ENCODE measurements at regions not wholly inside any gene's neighbourhood (a gene's known extent, or its start where the extent isn't known, plus 50 kb on each side); places are given as distances from the start of the nearest gene placed in this dataset.

DNA sequence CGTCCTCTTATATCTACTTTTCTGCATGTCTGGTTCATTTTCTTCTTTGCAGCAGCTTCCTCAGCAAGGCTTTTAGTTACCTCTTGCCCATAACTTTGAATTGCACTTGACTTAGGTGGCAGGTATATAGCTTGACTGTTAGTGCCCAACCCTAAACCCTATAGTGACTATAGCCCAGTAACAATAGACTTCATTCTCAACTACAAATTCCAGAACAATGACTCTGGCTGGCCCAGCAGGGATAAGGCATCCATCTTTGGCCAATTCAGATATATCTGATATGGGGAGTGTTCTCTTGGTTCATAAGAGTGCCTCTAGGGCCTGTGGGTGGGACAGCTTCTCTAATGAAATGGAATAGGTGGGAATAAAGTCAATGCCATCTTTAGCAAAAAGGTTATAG lies 246.2 kb downstream of the DMRT2 start:
- Histone ChIP-seq H3K27ac (ENCODE audit: low read depth, low read length) (no peak overlapping the region), H3K4me2 (ENCODE audit: low read depth, low read length, poor library complexity, severe bottlenecking) (no peak overlapping the region), H3K27me3 (ENCODE audit: low read length) (no peaks in the 10 kb centered on the region), H3F3A (ENCODE audit: insufficient read depth) (no peaks in the 10 kb centered on the region), H3K36me3 (ENCODE audit: low read length) (no peaks in the 10 kb centered on the region), H4K20me1 (ENCODE audit: low read depth, low read length) (no peaks in the 10 kb centered on the region), H3K9ac (ENCODE audit: low read length) (no peak overlapping the region), H3K9me2 (replicated peaks; ENCODE audit: insufficient read depth, low read length) (no peaks in the 10 kb centered on the region), H2AFZ (ENCODE audit: low read depth, low read length, severe bottlenecking) (no peak overlapping the region), H3K9me3 (ENCODE audit: insufficient read depth, low read length) (no peaks in the 10 kb centered on the region), H3K4me3 (ENCODE audit: insufficient read depth, low read length, poor library complexity, severe bottlenecking) (no peak overlapping the region), H3K79me2 (ENCODE audit: insufficient read depth, low read length) (no peaks in the 10 kb centered on the region)
- TF ChIP-seq, protein P1, sequence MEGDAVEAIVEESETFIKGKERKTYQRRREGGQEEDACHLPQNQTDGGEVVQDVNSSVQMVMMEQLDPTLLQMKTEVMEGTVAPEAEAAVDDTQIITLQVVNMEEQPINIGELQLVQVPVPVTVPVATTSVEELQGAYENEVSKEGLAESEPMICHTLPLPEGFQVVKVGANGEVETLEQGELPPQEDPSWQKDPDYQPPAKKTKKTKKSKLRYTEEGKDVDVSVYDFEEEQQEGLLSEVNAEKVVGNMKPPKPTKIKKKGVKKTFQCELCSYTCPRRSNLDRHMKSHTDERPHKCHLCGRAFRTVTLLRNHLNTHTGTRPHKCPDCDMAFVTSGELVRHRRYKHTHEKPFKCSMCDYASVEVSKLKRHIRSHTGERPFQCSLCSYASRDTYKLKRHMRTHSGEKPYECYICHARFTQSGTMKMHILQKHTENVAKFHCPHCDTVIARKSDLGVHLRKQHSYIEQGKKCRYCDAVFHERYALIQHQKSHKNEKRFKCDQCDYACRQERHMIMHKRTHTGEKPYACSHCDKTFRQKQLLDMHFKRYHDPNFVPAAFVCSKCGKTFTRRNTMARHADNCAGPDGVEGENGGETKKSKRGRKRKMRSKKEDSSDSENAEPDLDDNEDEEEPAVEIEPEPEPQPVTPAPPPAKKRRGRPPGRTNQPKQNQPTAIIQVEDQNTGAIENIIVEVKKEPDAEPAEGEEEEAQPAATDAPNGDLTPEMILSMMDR (IDR thresholded peaks at IDR 0.05; ENCODE audit: insufficient read depth, low read length, poor library complexity, severe bottlenecking): no peak
- no peak for TF ChIP-seq EZH2phosphoT487 (conservative IDR thresholded peaks at IDR 0.05; ENCODE audit: low read length)

DNA sequence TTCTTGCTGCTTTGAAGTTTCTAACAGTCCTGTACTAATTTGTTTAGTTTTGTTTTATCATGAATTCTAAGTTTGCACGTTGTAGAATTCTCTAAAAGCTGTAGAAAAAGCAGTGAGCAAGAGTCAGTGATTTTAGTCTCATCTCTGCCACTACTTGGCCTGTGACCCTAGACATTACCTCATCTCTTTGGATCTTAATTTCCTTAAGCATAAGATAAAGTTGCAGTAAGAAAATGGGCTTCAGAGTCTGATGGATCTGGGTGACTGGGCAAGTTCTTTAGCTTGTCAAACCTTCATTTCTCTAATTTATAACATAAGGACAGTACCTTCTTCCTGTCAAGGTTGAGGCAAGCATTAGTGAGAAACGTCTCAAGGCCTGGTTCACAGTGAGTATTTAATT lies 247.9 kb downstream of the DMRT2 start:
- TF ChIP-seq EZH2phosphoT487 (conservative IDR thresholded peaks at IDR 0.05; ENCODE audit: low read length): no peak
- TF ChIP-seq, protein P1 (IDR thresholded peaks at IDR 0.05; ENCODE audit: insufficient read depth, low read length, poor library complexity, severe bottlenecking): no peak
- H3K27ac ChIP-seq (ENCODE audit: low read depth, low read length): no peak overlapping the region
- H3K79me2 ChIP-seq (ENCODE audit: insufficient read depth, low read length): no peaks in the 10 kb centered on the region
- no peaks in the 10 kb centered on the region for H3K9me2 ChIP-seq (replicated peaks; ENCODE audit: insufficient read depth, low read length)
- no peaks in the 10 kb centered on the region for H3K27me3 ChIP-seq (ENCODE audit: low read length)
- H3K9me3 ChIP-seq (ENCODE audit: insufficient read depth, low read length): no peaks in the 10 kb centered on the region
- H3F3A ChIP-seq (ENCODE audit: insufficient read depth): no peaks in the 10 kb centered on the region
- no peak overlapping the region for H3K4me3 ChIP-seq (ENCODE audit: insufficient read depth, low read length, poor library complexity, severe bottlenecking)
- H4K20me1 ChIP-seq (ENCODE audit: low read depth, low read length): no peaks in the 10 kb centered on the region
- H3K36me3 ChIP-seq (ENCODE audit: low read length): no peaks in the 10 kb centered on the region
- no peak overlapping the region for H3K4me2 ChIP-seq (ENCODE audit: low read depth, low read length, poor library complexity, severe bottlenecking)
- no peak overlapping the region for H3K9ac ChIP-seq (ENCODE audit: low read length)
- H2AFZ ChIP-seq (ENCODE audit: low read depth, low read length, severe bottlenecking): no peak overlapping the region

DNA sequence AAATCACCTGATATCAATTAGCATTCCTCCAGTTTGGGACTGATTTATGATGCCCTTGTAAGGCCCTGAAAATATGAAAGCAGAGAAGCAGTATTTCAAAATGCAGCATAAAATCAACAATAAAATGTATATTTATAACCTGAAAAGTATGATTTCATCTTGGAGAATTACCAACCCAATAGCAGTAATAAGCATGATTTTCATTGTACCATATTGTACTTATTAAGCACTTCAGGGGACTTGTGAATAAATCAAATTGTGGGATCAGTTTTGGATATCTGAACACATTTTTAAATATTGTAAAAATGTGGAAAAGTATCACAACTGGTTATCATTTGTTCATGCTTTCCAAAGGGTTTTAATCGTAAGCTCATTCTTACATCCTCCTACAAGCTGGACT lies 250.8 kb downstream of the DMRT2 start:
- no peak overlapping the region for H2AFZ ChIP-seq (ENCODE audit: low read depth, low read length, severe bottlenecking)
- H3K9ac ChIP-seq (ENCODE audit: low read length): no peak overlapping the region
- H3K4me2 ChIP-seq (ENCODE audit: low read depth, low read length, poor library complexity, severe bottlenecking): no peak overlapping the region
- H4K20me1 ChIP-seq (ENCODE audit: low read depth, low read length): no peaks in the 10 kb centered on the region
- TF ChIP-seq, protein P1 (IDR thresholded peaks at IDR 0.05; ENCODE audit: insufficient read depth, low read length, poor library complexity, severe bottlenecking): no peak
- TF ChIP-seq EZH2phosphoT487 (conservative IDR thresholded peaks at IDR 0.05; ENCODE audit: low read length): no peak
- no peaks in the 10 kb centered on the region; the same call in 1 of the 2 replicates for H3K9me2 ChIP-seq (replicated peaks; ENCODE audit: insufficient read depth, low read length)
- H3K4me3 ChIP-seq (ENCODE audit: insufficient read depth, low read length, poor library complexity, severe bottlenecking): no peak overlapping the region
- H3K27ac ChIP-seq (ENCODE audit: low read depth, low read length): no peak overlapping the region
- H3K79me2 ChIP-seq (ENCODE audit: insufficient read depth, low read length): no peaks in the 10 kb centered on the region
- H3F3A ChIP-seq (ENCODE audit: insufficient read depth): no peaks in the 10 kb centered on the region
- no peaks in the 10 kb centered on the region for H3K9me3 ChIP-seq (ENCODE audit: insufficient read depth, low read length)
- H3K27me3 ChIP-seq (ENCODE audit: low read length): no peaks in the 10 kb centered on the region
- H3K36me3 ChIP-seq (ENCODE audit: low read length): no peaks in the 10 kb centered on the region
